A673 (cell line): ENCODE measurements at regions not wholly inside any gene's neighbourhood (a gene's known extent, or its start where the extent isn't known, plus 50 kb on each side); places are given as distances from the start of the nearest gene placed in this dataset.

Source experiments
- EZH2 ChIP-seq: fragments of 200-600 bp; sonication (generic); IDR thresholded peaks from 2 replicates; pipeline ENCODE4 v1.6.1; 2017; ENCODE audit warnings: borderline replicate concordance, low read depth, mild to moderate bottlenecking, mixed read lengths, antibody characterized with exemption, low read length; ENCODE audit not compliant: poor library complexity, severe bottlenecking
- TF ChIP-seq, protein P1 (sequence below): fragments of 300-800, 200-600 bp; sonication (generic); conservative IDR thresholded peaks from 2 replicates; pipeline ENCODE4 v1.5.1; 2017; ENCODE audit warnings: low read depth, mild to moderate bottlenecking, antibody characterized with exemption, low read length, moderate library complexity, mixed read lengths

DNA sequence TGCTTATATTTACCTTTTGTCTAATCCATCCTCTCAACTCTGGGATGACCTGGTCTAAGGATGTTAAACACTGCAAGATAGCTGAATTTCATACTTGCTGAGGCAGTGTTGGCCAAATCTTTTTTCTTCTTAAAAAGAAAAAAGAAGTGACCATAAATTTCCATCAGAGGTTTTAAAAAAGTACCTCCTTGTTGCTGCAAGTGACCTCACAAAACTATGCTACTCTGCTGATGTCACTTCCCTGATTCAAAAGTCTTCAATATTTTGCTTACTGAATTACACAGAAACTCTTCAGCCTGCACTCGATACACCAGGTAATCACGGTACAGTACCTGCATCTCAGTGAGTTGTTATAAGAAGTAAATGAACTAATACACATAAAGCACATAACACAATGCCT lies 107.2 kb upstream of the PRDM1 start:
- TF ChIP-seq, protein P1, sequence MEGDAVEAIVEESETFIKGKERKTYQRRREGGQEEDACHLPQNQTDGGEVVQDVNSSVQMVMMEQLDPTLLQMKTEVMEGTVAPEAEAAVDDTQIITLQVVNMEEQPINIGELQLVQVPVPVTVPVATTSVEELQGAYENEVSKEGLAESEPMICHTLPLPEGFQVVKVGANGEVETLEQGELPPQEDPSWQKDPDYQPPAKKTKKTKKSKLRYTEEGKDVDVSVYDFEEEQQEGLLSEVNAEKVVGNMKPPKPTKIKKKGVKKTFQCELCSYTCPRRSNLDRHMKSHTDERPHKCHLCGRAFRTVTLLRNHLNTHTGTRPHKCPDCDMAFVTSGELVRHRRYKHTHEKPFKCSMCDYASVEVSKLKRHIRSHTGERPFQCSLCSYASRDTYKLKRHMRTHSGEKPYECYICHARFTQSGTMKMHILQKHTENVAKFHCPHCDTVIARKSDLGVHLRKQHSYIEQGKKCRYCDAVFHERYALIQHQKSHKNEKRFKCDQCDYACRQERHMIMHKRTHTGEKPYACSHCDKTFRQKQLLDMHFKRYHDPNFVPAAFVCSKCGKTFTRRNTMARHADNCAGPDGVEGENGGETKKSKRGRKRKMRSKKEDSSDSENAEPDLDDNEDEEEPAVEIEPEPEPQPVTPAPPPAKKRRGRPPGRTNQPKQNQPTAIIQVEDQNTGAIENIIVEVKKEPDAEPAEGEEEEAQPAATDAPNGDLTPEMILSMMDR, result no peak
- no peak for TF ChIP-seq EZH2
